HEK293T (cell line): ENCODE measurements at regions not wholly inside any gene's neighbourhood (a gene's known extent, or its start where the extent isn't known, plus 50 kb on each side); places are given as distances from the start of the nearest gene placed in this dataset.

Experiments
- CTCF ChIA-PET: fragments of 350-600 bp; formaldehyde crosslinking; extraction: SDS; loops from one replicate; lab custom pipeline; 2021; ENCODE audit warnings: antibody characterized with exemption, inconsistent platforms; lab: Yijun Ruan, JAX
- POLR2A ChIA-PET: fragments of 350-600 bp; formaldehyde crosslinking; extraction: SDS; loops from one replicate; lab custom pipeline; 2020; ENCODE audit warnings: antibody characterized with exemption, inconsistent platforms; lab: Yijun Ruan, JAX
- DNase-seq: peaks from one replicate; pipeline ENCODE4 v3.0.0; 2012; ENCODE audit warnings: mixed read lengths; ENCODE audit errors: extremely low spot score
- ARNT ChIP-seq: fragments of 450-650 bp; IDR thresholded peaks from 2 replicates; pipeline ENCODE4 v1.6.1; 2017; ENCODE audit warnings: mild to moderate bottlenecking
- BHLHE40 ChIP-seq: fragments of 450-650 bp; IDR thresholded peaks from 2 replicates; pipeline ENCODE4 v1.6.1; 2016; ENCODE audit warnings: mild to moderate bottlenecking, moderate library complexity, borderline replicate concordance
- CTBP1 ChIP-seq: fragments of 450-650 bp; IDR thresholded peaks from 2 replicates; pipeline ENCODE4 v1.6.1; 2016; ENCODE audit warnings: borderline replicate concordance
- ELF4 ChIP-seq: fragments of 450-650 bp; IDR thresholded peaks from 2 replicates; pipeline ENCODE4 v1.6.1; 2017; ENCODE audit warnings: antibody characterized with exemption
- FOXA1 ChIP-seq: fragments of 450-650 bp; IDR thresholded peaks from 2 replicates; pipeline ENCODE4 v1.6.1; 2016; ENCODE audit warnings: mild to moderate bottlenecking
- FOXK2 ChIP-seq: fragments of 450-650 bp; IDR thresholded peaks from 2 replicates; pipeline ENCODE4 v1.6.1; 2016; ENCODE audit warnings: mild to moderate bottlenecking
- FOXM1 ChIP-seq: fragments of 450-650 bp; IDR thresholded peaks from 2 replicates; pipeline ENCODE4 v1.6.1; 2017; ENCODE audit warnings: mild to moderate bottlenecking, borderline replicate concordance
- HDGF ChIP-seq: fragments of 450-650 bp; IDR thresholded peaks from 2 replicates; pipeline ENCODE4 v1.6.1; 2017; ENCODE audit warnings: antibody characterized with exemption, borderline replicate concordance
- L3MBTL2 ChIP-seq: fragments of 450-650 bp; conservative IDR thresholded peaks from 2 replicates; pipeline ENCODE4 v1.6.1; 2016; ENCODE audit warnings: mild to moderate bottlenecking
- LEF1 ChIP-seq: fragments of 450-650 bp; IDR thresholded peaks from 2 replicates; pipeline ENCODE4 v1.6.1; 2017; ENCODE audit warnings: mild to moderate bottlenecking, borderline replicate concordance
- NFRKB ChIP-seq: fragments of 450-650 bp; IDR thresholded peaks from 2 replicates; pipeline ENCODE4 v1.6.1; 2016; ENCODE audit warnings: mild to moderate bottlenecking, moderate library complexity
- PKNOX1 ChIP-seq: fragments of 450-650 bp; IDR thresholded peaks from 2 replicates; pipeline ENCODE4 v1.6.1; 2016
- SP1 ChIP-seq: fragments of 450-650 bp; IDR thresholded peaks from 2 replicates; pipeline ENCODE4 v1.6.1; 2017
- SUZ12 ChIP-seq: fragments of 450-650 bp; IDR thresholded peaks from 2 replicates; pipeline ENCODE4 v1.6.1; 2016; ENCODE audit warnings: mild to moderate bottlenecking
- TARDBP ChIP-seq: fragments of 450-650 bp; IDR thresholded peaks from 2 replicates; pipeline ENCODE4 v1.6.1; 2016
- ZNF384 ChIP-seq: fragments of 450-650 bp; IDR thresholded peaks from 2 replicates; pipeline ENCODE4 v1.6.1; 2016

- ChIA-PET POLR2A (no interaction called here), CTCF (no interaction called here)
- no peak for DNase-seq
- no peak for TF ChIP-seq FOXM1
- no peak for TF ChIP-seq FOXK2
- no peak for TF ChIP-seq LEF1
- no peak for TF ChIP-seq ARNT
- no peak for TF ChIP-seq ZNF384
- TF ChIP-seq L3MBTL2 = no peak
- no peak for TF ChIP-seq SP1
- TF ChIP-seq SUZ12 = no peak
- TF ChIP-seq TARDBP = no peak
- TF ChIP-seq ELF4 = no peak
- TF ChIP-seq CTBP1 = no peak
- TF ChIP-seq HDGF = no peak
- TF ChIP-seq NFRKB = no peak
- no peak for TF ChIP-seq BHLHE40
- TF ChIP-seq PKNOX1 = no peak
- TF ChIP-seq FOXA1 = no peak
Observed at GRCh38 chr2:193965263-193965662, 1691.8 kb upstream of the SLC39A10 start.

DNA sequence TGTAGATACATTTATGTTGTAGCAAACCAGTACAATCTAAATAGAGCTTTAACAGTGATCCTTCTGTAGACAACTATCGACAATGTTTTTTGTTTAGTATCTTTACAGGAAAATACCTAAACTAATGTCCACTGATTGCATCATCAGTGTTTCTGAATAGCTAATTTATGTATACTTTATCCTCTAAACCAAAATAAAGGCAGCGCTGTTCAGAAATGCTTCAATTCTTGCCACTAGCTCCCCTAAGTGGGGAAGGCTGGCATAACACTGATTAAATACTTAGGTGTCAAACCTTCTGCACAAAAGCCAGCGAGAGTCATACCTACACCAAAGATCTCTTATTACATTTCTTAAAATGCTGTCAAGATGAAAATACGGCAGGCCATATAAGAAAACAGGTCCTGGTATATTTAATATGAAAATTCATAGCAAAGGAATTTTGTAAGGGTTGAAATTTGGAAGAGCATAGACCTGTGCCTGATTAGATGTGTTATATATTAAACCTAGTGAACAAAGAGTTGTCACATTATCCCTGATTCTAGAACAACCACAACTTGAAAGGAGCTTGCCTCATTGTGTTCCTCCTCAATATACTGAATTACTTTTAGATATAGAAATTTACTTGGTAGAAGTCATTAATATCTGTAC is 1693.4 kb upstream of the SLC39A10 start:
- CTCF ChIA-PET = interaction anchor here (0.8 kb wide), 1 partner anchor 9 kb away, joined by 4 read pairs; no protein-coding TSS in a partner anchor

GRCh38 chr2:193946806-193947205 is 1710.2 kb upstream of the SLC39A10 start:
- DNase-seq = no peak
- ChIA-PET CTCF (no interaction called here), POLR2A (no interaction called here)
- no peak for TF ChIP-seq ARNT
- TF ChIP-seq ELF4 = no peak
- TF ChIP-seq NFRKB = no peak
- TF ChIP-seq SUZ12 = no peak
- TF ChIP-seq L3MBTL2 = no peak
- no peak for TF ChIP-seq FOXK2
- no peak for TF ChIP-seq BHLHE40
- TF ChIP-seq PKNOX1 = no peak
- no peak for TF ChIP-seq SP1
- TF ChIP-seq ZNF384 = no peak
- no peak for TF ChIP-seq LEF1
- TF ChIP-seq CTBP1 = no peak
- TF ChIP-seq FOXA1 = no peak
- no peak for TF ChIP-seq TARDBP
- no peak for TF ChIP-seq HDGF
- no peak for TF ChIP-seq FOXM1

More for the DNA sequence above, 1693.4 kb upstream of the SLC39A10 start:
- POLR2A ChIA-PET = no interaction called here
- TF ChIP-seq ELF4 = no peak
- TF ChIP-seq L3MBTL2 = no peak
- no peak for TF ChIP-seq NFRKB
- no peak for TF ChIP-seq FOXK2
- TF ChIP-seq CTBP1 = no peak
- no peak for TF ChIP-seq ARNT
- peak; percentile 18 for DNase-seq

GRCh38 chr2:193943406-193943960 is 1713.5 kb upstream of the SLC39A10 start:
- DNase-seq = no peak
- ChIA-PET CTCF (no interaction called here), POLR2A (no interaction called here)
- TF ChIP-seq ELF4 (no peak), L3MBTL2 (no peak), HDGF (no peak), FOXA1 (no peak), BHLHE40 (no peak), NFRKB (no peak), SUZ12 (no peak), PKNOX1 (no peak), FOXK2 (no peak), LEF1 (no peak), TARDBP (no peak), FOXM1 (no peak), ARNT (no peak), ZNF384 (no peak), CTBP1 (no peak), SP1 (no peak)

- no peak for DNase-seq
- ChIA-PET CTCF (no interaction called here), POLR2A (no interaction called here)
- TF ChIP-seq ELF4 = no peak
Observed at GRCh38 chr2:193935114-193935513, 1721.9 kb upstream of the SLC39A10 start.

DNA sequence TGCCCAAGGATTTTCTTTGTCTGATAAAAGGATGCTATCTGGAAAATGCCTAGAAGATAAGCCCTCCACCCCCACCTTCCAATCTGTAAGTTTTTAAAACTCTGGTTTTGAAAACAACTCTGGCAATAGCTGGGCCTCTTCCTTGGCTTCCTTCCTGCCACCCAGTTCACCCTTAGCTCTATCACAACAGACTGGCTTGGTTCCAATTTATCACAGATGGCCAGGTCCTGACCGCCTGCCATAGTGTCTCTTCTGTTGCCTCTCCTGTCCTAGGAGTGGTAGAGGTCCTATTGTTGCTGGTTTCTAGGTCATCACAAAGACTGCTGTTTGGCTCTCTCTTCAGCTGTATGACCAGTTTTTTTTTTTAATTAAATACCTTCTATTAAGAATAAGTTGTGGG is 1727.9 kb upstream of the SLC39A10 start:
- CTCF ChIA-PET = no interaction called here
- TF ChIP-seq LEF1 (no peak), PKNOX1 (no peak), ARNT (no peak), ZNF384 (no peak), HDGF (no peak), FOXK2 (no peak), ELF4 (no peak), SP1 (no peak), BHLHE40 (no peak), FOXA1 (no peak), TARDBP (no peak), NFRKB (no peak)
- no peak for DNase-seq
- POLR2A ChIA-PET = no interaction called here
